ENCODE measurements at regions not wholly inside any gene's neighbourhood (a gene's known extent, or its start where the extent isn't known, plus 50 kb on each side); places are given as distances from the start of the nearest gene placed in this dataset.
"Not testable (repeated sequence)": the region's sequence is repeated elsewhere in the genome, so short reads cannot be mapped to it uniquely, and the experiment has no call there.

DNA sequence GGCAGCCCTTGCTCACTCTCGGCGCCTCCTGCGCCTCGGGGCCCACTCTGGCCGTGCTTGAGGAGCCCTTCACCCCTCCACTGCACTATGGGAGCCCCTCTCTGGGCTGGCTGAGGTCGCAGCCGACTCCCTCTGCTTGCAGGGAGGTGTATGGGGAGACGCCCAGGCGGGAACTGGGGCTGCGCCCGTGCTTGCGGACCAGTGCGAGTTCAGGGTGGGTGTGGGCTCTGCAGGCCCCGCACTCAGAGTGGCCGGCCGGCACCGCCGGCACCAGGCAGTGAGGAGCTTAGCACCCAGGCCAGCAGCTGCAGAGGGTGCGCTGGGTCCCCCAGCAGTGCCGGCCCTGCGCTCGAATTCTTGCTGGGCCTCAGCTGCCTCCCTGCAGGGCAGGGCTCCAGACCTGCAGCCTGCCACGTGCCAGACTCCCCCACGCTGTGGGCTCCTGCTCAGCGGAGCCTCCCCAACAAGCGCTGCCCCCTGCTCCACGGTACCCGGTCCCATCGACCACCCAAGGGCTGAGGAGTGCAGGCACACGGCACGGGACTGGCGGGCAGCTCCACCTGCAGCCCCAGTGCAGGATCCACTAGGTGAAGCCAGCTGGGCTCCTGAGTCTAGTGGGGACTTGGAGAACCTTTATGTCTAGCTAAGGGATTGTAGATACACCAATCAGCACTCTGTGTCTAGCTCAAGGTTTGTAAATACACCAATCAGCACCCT lies 54.0 kb upstream of the WWC2 start:
- H3K36me3 ChIP-seq (ENCODE audit: insufficient read depth, low read length); H3K4me1 ChIP-seq (ENCODE audit: control insufficient read depth, insufficient read depth, low read length, unreplicated experiment); H3K79me2 ChIP-seq (ENCODE audit: control insufficient read depth, insufficient read depth, low read length, unreplicated experiment); H2AFZ ChIP-seq (ENCODE audit: low read length, unreplicated experiment); H3K4me3 ChIP-seq (ENCODE audit: low read depth, low read length); H3K27ac ChIP-seq (ENCODE audit: low read depth, low read length): not testable (repeated sequence)
- peaks cover 14% of the 10 kb centered on the region; the same call in 1 of the 2 replicates for H3K27me3 ChIP-seq (ENCODE audit: insufficient read depth, low read length)

DNA sequence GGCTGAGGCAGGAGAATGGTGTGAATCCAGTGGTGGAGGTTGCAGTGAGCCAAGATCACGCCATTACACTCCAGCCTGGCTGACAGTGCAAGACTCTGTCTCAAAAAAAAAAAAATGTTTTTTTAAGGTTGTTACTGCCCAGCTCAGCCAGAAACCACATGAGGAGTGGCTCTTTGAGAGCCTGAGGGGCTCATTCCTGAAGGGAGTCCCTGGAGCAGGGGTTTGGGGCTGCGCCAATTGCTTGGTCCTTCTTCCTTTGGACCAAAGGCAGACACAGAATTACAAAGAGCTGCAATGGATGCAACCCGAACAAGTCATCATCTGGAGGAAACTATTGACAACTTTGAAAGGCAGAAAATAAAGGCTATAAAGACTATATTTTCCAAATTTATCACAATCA lies 60.6 kb upstream of the WWC2 start:
- Histone ChIP-seq H3K36me3 (ENCODE audit: insufficient read depth, low read length) (no peaks in the 10 kb centered on the region), H3K27ac (ENCODE audit: low read depth, low read length) (no peak overlapping the region), H2AFZ (ENCODE audit: low read length, unreplicated experiment) (no peak overlapping the region), H3K4me3 (ENCODE audit: low read depth, low read length) (no peak overlapping the region), H3K4me1 (ENCODE audit: control insufficient read depth, insufficient read depth, low read length, unreplicated experiment) (no peaks in the 10 kb centered on the region), H3K27me3 (ENCODE audit: insufficient read depth, low read length) (peaks cover 38% of the 10 kb centered on the region), H3K79me2 (ENCODE audit: control insufficient read depth, insufficient read depth, low read length, unreplicated experiment) (no peaks in the 10 kb centered on the region)

DNA sequence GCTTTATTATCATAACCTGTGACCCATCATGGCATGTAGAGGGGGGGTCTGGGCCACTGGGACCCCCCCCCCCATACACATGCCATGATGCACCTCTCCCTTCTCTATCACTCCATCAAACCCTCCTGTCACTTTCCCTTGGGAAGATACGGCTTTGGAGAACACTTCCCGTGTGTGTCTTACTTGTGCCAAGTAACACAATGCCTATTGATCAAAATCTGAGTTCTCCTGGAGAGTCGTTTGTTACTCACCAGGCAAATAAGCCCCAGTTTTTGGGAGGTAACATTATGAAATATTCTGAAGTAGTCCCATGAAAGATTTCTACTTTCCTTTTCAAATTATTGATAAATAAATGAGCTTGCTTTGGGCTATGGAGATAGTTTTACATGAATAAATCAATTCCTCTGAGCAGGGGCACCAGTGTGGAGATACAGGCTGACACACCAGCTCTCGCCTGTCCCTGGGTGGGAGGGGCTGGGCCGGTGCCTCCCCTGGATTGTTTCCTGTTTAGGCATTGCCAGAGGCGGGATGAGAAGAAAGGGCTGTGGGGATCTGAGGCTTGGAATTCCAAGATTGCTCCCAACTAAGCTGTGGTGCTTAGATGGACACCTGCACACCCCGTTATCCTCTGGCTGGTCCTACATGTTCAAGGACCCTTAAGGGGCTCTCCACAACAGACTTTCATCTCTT lies 63.2 kb upstream of the WWC2 start:
- Histone ChIP-seq H3K27ac (ENCODE audit: low read depth, low read length) (no peak overlapping the region), H3K79me2 (ENCODE audit: control insufficient read depth, insufficient read depth, low read length, unreplicated experiment) (no peaks in the 10 kb centered on the region), H3K4me3 (ENCODE audit: low read depth, low read length) (no peak overlapping the region), H2AFZ (ENCODE audit: low read length, unreplicated experiment) (no peak overlapping the region), H3K36me3 (ENCODE audit: insufficient read depth, low read length) (no peaks in the 10 kb centered on the region), H3K4me1 (ENCODE audit: control insufficient read depth, insufficient read depth, low read length, unreplicated experiment) (no peaks in the 10 kb centered on the region), H3K27me3 (ENCODE audit: insufficient read depth, low read length) (peaks cover 35% of the 10 kb centered on the region)

DNA sequence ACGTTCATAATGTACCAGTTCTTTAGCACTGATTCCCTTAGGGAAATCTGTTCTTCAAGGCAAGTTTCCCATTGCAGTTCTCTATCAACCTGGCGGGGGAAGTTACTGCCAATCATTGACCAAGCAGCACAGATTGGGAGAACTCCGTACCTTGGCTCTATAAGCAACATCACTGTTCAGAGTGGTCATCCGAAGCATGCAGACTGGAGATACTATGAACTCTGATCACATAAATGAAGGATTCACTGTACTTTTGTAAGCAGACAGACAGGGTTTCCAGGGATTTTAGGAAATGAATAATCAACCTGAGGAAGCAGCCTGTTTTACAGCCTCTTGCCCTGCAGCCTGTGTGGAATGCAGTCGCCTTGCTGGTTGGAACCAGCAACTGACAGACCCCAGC lies 63.8 kb upstream of the WWC2 start:
- Histone ChIP-seq H2AFZ (ENCODE audit: low read length, unreplicated experiment) (no peak overlapping the region), H3K79me2 (ENCODE audit: control insufficient read depth, insufficient read depth, low read length, unreplicated experiment) (no peaks in the 10 kb centered on the region), H3K4me3 (ENCODE audit: low read depth, low read length) (no peak overlapping the region), H3K4me1 (ENCODE audit: control insufficient read depth, insufficient read depth, low read length, unreplicated experiment) (no peaks in the 10 kb centered on the region), H3K27ac (ENCODE audit: low read depth, low read length) (no peak overlapping the region), H3K27me3 (ENCODE audit: insufficient read depth, low read length) (peaks cover 35% of the 10 kb centered on the region), H3K36me3 (ENCODE audit: insufficient read depth, low read length) (no peaks in the 10 kb centered on the region)

DNA sequence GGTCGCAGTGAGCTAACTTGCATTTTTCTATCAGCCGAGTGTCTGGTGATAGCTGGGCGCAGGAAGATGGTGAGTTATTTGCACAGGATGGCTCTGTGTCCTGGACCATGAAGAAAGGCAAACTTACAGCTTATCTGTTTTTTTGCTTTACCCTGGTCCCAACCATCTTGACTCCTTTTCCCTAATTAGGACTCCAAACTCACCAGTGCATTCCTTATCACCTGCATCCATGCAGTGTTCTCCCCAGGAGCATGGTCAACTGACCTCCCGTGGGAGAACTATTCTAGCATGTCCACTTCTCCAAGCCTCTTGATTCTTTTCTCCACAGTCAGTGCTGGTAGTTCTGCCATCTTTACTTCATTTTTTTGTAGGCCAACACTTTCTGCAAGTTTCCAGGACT lies 68.2 kb upstream of the WWC2 start:
- Histone ChIP-seq H3K79me2 (ENCODE audit: control insufficient read depth, insufficient read depth, low read length, unreplicated experiment) (no peaks in the 10 kb centered on the region), H3K27me3 (ENCODE audit: insufficient read depth, low read length) (peaks cover 27% of the 10 kb centered on the region), H2AFZ (ENCODE audit: low read length, unreplicated experiment) (no peak overlapping the region)

DNA sequence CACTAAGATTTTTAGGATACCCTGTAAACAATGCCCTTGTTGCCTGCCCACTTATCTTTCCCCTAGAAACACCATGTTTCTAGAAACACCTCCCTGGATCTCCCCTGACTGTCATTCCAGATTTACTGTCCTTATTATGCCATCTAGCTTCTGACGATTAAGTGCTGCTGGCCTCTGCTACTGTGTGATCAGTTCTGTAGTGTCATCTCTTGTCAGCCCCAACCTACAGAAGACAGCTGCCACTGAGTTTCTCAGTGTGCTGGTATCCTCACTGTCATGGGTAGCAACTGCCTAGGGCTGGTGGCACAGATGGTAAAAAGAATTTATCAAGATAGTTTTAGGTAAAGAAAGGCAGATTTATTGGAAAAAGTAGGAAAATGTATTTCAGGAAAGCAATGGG lies 68.7 kb upstream of the WWC2 start:
- Histone ChIP-seq H3K79me2 (ENCODE audit: control insufficient read depth, insufficient read depth, low read length, unreplicated experiment) (no peaks in the 10 kb centered on the region), H3K27me3 (ENCODE audit: insufficient read depth, low read length) (peaks cover 29% of the 10 kb centered on the region), H2AFZ (ENCODE audit: low read length, unreplicated experiment) (no peak overlapping the region), H3K36me3 (ENCODE audit: insufficient read depth, low read length) (no peaks in the 10 kb centered on the region), H3K27ac (ENCODE audit: low read depth, low read length) (no peak overlapping the region), H3K4me3 (ENCODE audit: low read depth, low read length) (no peak overlapping the region), H3K4me1 (ENCODE audit: control insufficient read depth, insufficient read depth, low read length, unreplicated experiment) (no peaks in the 10 kb centered on the region)

More for the DNA sequence above, 68.2 kb upstream of the WWC2 start:
- no peaks in the 10 kb centered on the region for H3K4me1 ChIP-seq (ENCODE audit: control insufficient read depth, insufficient read depth, low read length, unreplicated experiment)
- no peak overlapping the region for H3K27ac ChIP-seq (ENCODE audit: low read depth, low read length)
- H3K36me3 ChIP-seq (ENCODE audit: insufficient read depth, low read length), result no peaks in the 10 kb centered on the region
- no peak overlapping the region for H3K4me3 ChIP-seq (ENCODE audit: low read depth, low read length)

DNA sequence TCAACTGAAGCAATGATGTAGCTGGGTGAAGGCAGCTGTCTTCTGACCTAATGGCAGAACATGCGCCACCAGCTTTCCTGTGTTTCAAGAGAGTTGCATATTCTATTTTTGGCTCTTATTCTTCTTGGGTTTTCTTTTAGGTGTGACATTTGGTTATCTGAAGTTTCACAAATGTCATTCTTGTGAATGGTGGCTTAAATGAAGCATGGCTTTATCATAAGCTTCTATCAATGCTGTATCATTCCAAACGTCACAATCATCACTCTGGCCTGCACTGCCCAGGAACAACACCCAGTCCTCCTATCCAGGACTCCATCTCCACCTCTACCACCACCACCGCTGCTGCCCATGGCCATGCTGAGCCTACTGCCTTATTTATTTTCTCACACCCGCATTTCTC lies 69.7 kb upstream of the WWC2 start:
- H3K27ac ChIP-seq (ENCODE audit: low read depth, low read length), result no peak overlapping the region
- H3K27me3 ChIP-seq (ENCODE audit: insufficient read depth, low read length), result peaks cover 31% of the 10 kb centered on the region
- H3K4me3 ChIP-seq (ENCODE audit: low read depth, low read length), result no peak overlapping the region
- H3K4me1 ChIP-seq (ENCODE audit: control insufficient read depth, insufficient read depth, low read length, unreplicated experiment), result no peaks in the 10 kb centered on the region
- H3K36me3 ChIP-seq (ENCODE audit: insufficient read depth, low read length), result no peaks in the 10 kb centered on the region
- H3K79me2 ChIP-seq (ENCODE audit: control insufficient read depth, insufficient read depth, low read length, unreplicated experiment), result no peaks in the 10 kb centered on the region
- no peak overlapping the region for H2AFZ ChIP-seq (ENCODE audit: low read length, unreplicated experiment)

DNA sequence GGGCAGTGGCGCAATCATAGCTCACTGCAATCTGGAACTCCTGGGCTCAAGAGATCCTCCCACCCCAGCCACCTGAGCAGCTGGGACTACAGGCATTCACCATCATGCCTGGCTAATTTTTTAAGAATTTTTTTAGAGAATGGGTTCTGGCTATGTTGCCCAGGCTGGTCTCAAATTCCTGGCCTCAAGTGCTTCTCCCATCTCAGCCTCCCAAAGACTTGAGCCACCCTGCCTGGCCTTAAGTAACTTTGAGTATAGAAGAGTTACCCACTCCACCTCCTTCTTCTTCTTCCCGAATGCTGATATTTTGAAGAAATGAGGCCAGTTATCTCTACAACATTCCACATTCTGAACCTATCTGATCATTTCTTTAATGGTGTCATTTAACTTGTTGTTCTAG lies 72.4 kb upstream of the WWC2 start:
- no peak overlapping the region for H2AFZ ChIP-seq (ENCODE audit: low read length, unreplicated experiment)
- H3K4me3 ChIP-seq (ENCODE audit: low read depth, low read length), result no peak overlapping the region
- peaks cover 31% of the 10 kb centered on the region for H3K27me3 ChIP-seq (ENCODE audit: insufficient read depth, low read length)
- no peaks in the 10 kb centered on the region for H3K79me2 ChIP-seq (ENCODE audit: control insufficient read depth, insufficient read depth, low read length, unreplicated experiment)
- H3K36me3 ChIP-seq (ENCODE audit: insufficient read depth, low read length), result no peaks in the 10 kb centered on the region
- no peaks in the 10 kb centered on the region for H3K4me1 ChIP-seq (ENCODE audit: control insufficient read depth, insufficient read depth, low read length, unreplicated experiment)
- no peak overlapping the region for H3K27ac ChIP-seq (ENCODE audit: low read depth, low read length)

DNA sequence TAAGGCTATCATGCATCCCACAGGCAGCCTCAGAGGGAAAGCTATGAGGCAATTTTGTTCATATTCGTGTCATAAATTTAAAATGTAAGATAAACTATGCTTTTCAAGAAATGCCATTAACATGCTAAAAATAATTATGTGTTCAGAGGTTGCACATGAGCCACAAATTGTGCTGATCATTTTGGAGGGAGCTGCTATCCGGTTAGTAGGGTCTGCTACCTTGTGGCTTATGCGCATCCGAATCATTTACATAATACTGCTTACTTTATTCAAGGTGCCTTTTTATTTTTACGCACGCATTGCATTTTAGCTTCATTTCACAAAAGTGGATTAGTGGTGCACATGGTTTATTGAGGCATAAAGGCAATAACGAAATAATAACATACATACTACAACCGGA lies 76.4 kb upstream of the WWC2 start:
- Histone ChIP-seq H3K36me3 (ENCODE audit: insufficient read depth, low read length) (no peaks in the 10 kb centered on the region), H2AFZ (ENCODE audit: low read length, unreplicated experiment) (no peak overlapping the region), H3K27ac (ENCODE audit: low read depth, low read length) (no peak overlapping the region), H3K4me1 (ENCODE audit: control insufficient read depth, insufficient read depth, low read length, unreplicated experiment) (no peaks in the 10 kb centered on the region), H3K4me3 (ENCODE audit: low read depth, low read length) (no peak overlapping the region), H3K79me2 (ENCODE audit: control insufficient read depth, insufficient read depth, low read length, unreplicated experiment) (no peaks in the 10 kb centered on the region), H3K27me3 (ENCODE audit: insufficient read depth, low read length) (peaks cover 61% of the 10 kb centered on the region)

DNA sequence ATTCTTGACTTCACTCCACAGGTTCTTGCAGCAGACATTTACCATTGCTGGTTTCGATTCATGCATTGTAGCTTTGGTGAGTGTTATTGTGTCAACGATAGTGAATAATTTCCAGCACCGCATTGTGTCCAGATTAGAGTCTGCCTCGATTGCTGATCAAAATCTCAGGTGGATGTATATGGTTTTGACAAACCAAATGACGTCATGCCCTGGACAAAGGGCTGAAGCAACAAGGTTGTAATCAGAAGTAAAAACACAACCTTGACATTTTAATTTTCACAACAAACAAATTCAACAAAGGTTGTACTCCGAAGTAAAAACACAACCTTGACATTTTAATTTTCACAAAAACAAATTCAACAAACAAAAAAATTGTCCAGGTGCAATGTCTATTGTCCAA lies 81.1 kb upstream of the WWC2 start:
- Histone ChIP-seq H3K36me3 (ENCODE audit: insufficient read depth, low read length) (no peaks in the 10 kb centered on the region), H3K4me1 (ENCODE audit: control insufficient read depth, insufficient read depth, low read length, unreplicated experiment) (no peaks in the 10 kb centered on the region), H3K79me2 (ENCODE audit: control insufficient read depth, insufficient read depth, low read length, unreplicated experiment) (no peaks in the 10 kb centered on the region), H3K4me3 (ENCODE audit: low read depth, low read length) (no peak overlapping the region), H3K27ac (ENCODE audit: low read depth, low read length) (no peak overlapping the region), H2AFZ (ENCODE audit: low read length, unreplicated experiment) (no peak overlapping the region), H3K27me3 (ENCODE audit: insufficient read depth, low read length) (peaks cover 78% of the 10 kb centered on the region)
